Mesothelial cell of epicardium (in vitro differentiated cells): ENCODE measurements at regions not wholly inside any gene's neighbourhood (a gene's known extent, or its start where the extent isn't known, plus 50 kb on each side); places are given as distances from the start of the nearest gene placed in this dataset.

Experiments
- DNase-seq, 2 experiments: peaks; one replicate each; pipeline ENCODE4 v3.0.0; 2021; ENCODE audit warnings: low spot score in 2 of 2; ENCODE audit not compliant: unreplicated experiment in 2 of 2
- H3K27ac Mint-ChIP-seq: 2 replicates; pipeline ENCODE4 v1.8.0; 2021; ENCODE audit warnings: mixed read lengths
- H3K27me3 Mint-ChIP-seq: 2 replicates; pipeline ENCODE4 v1.8.0; 2021; ENCODE audit warnings: low read depth, mixed read lengths
- H3K36me3 Mint-ChIP-seq: 2 replicates; pipeline ENCODE4 v1.8.0; 2021; ENCODE audit warnings: mixed read lengths
- H3K4me1 Mint-ChIP-seq: 2 replicates; pipeline ENCODE4 v1.8.0; 2021; ENCODE audit warnings: mixed read lengths
- H3K4me3 Mint-ChIP-seq: 2 replicates; pipeline ENCODE4 v1.8.0; 2021; ENCODE audit warnings: mild to moderate bottlenecking, moderate library complexity, mixed read lengths
- H3K9me3 Mint-ChIP-seq: 2 replicates; pipeline ENCODE4 v1.8.0; 2021; ENCODE audit warnings: mixed read lengths
- TF ChIP-seq, protein P1 (sequence below): fragments of 200-600 bp; sonication (generic); IDR thresholded peaks from one replicate; pipeline ENCODE4 v1.5.0; 2021; ENCODE audit warnings: antibody characterized with exemption; ENCODE audit not compliant: unreplicated experiment

GRCh38 chr6:71510057-71510713 is 221.6 kb downstream of the OGFRL1 start:
- no peaks in the 10 kb centered on the region for H3K27me3 Mint-ChIP-seq
- H3K9me3 Mint-ChIP-seq: peaks cover under 1% of the 10 kb centered on the region
- H3K4me1 Mint-ChIP-seq: peaks cover 28% of the 10 kb centered on the region
- peak in 1 of 2 experiments; percentile 39 for DNase-seq
- H3K4me3 Mint-ChIP-seq: no peak overlapping the region
- H3K36me3 Mint-ChIP-seq: no peaks in the 10 kb centered on the region
- H3K27ac Mint-ChIP-seq: peak overlapping the region; percentile 27
- TF ChIP-seq, protein P1, sequence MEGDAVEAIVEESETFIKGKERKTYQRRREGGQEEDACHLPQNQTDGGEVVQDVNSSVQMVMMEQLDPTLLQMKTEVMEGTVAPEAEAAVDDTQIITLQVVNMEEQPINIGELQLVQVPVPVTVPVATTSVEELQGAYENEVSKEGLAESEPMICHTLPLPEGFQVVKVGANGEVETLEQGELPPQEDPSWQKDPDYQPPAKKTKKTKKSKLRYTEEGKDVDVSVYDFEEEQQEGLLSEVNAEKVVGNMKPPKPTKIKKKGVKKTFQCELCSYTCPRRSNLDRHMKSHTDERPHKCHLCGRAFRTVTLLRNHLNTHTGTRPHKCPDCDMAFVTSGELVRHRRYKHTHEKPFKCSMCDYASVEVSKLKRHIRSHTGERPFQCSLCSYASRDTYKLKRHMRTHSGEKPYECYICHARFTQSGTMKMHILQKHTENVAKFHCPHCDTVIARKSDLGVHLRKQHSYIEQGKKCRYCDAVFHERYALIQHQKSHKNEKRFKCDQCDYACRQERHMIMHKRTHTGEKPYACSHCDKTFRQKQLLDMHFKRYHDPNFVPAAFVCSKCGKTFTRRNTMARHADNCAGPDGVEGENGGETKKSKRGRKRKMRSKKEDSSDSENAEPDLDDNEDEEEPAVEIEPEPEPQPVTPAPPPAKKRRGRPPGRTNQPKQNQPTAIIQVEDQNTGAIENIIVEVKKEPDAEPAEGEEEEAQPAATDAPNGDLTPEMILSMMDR: no peak

DNA sequence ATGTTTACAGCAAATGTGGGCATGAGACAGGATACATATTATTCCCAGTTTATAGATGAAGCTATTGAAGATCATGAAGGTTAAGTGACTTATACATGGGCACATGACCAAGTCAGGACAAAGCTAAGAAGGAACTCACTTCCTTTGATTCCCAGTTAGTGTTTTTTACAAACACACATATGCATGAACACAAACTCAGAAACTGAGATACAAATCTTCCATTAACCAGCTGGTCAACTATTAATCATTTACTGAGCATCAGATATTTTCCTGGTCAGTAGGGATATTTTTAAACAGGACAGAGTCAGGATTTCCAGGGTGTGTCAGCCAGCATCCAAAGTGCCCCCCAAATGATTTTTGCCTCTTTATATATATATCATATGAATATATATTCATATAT is 222.2 kb downstream of the OGFRL1 start:
- Mint-ChIP-seq H3K36me3 (no peaks in the 10 kb centered on the region), H3K27ac (no peak overlapping the region), H3K27me3 (no peaks in the 10 kb centered on the region), H3K4me3 (no peak overlapping the region), H3K4me1 (peaks cover 28% of the 10 kb centered on the region), H3K9me3 (no peaks in the 10 kb centered on the region)
- TF ChIP-seq, protein P1: no peak
- DNase-seq: no peak

DNA sequence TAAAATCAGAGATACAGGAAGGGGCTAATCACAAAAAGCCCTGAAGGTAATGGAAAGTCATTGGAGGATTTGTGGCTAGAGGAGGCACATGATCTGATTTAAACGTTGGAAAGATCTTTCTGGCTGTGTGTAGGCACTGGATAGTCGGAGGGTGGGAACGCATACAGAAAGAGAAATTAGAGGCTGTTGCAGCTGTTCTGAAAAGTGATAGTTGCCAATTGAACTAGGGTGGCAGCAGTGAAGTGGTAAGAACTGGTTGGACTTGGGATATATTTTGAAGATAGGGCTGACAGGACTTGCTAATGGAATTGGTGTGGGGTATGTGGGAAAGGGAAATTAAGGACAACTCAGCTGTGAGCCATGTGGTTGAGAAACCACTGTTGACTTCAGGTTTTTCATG is 223.6 kb downstream of the OGFRL1 start:
- peaks cover 28% of the 10 kb centered on the region for H3K4me1 Mint-ChIP-seq
- H3K27ac Mint-ChIP-seq: no peak overlapping the region
- no peaks in the 10 kb centered on the region for H3K27me3 Mint-ChIP-seq
- no peaks in the 10 kb centered on the region for H3K9me3 Mint-ChIP-seq
- TF ChIP-seq, protein P1: no peak
- no peak for DNase-seq
- no peak overlapping the region for H3K4me3 Mint-ChIP-seq
- H3K36me3 Mint-ChIP-seq: no peaks in the 10 kb centered on the region

DNA sequence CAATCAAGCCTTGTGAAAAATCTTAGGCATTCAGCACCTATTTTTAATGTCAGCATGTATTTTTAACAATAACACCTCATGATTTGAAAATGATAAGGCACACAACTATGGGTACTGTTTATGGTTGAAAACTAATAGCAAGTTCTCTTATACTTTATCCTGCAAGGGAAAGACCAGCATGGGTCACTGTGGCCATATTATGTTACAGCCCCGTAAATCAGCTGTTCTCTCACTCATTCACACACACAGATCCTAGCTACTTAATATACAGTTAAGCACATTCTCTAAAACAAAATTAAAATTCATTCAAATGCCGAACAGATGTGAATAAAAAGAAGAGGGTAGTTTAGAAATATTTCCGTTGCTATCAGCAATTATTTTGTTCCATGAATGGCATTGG is 224.4 kb downstream of the OGFRL1 start:
- H3K4me3 Mint-ChIP-seq: no peak overlapping the region
- H3K36me3 Mint-ChIP-seq: no peaks in the 10 kb centered on the region
- peaks cover 28% of the 10 kb centered on the region for H3K4me1 Mint-ChIP-seq
- H3K9me3 Mint-ChIP-seq: no peaks in the 10 kb centered on the region
- DNase-seq: no peak
- TF ChIP-seq, protein P1: no peak
- H3K27ac Mint-ChIP-seq: no peak overlapping the region
- H3K27me3 Mint-ChIP-seq: no peaks in the 10 kb centered on the region

DNA sequence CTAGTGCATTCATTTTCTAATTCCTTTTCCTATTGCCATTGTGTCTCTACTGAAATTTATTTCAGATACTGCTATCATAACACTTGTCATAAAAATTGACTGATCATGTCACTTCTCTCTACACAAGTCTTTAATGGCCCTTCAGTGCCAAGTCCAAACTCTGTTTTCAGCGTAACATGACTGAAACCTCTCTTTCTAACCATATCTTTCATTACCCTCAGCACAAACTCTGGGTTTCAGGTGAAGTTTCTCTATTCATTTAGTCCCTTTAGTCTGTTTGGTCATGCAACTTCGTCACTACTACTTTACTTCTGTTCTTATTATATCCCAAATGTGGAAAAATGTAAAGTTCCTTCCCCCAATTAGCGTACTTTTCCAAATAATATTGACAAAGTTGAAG is 234.9 kb downstream of the OGFRL1 start:
- peaks cover 18% of the 10 kb centered on the region for H3K9me3 Mint-ChIP-seq
- H3K4me1 Mint-ChIP-seq: peaks cover 11% of the 10 kb centered on the region
- TF ChIP-seq, protein P1: no peak
- no peaks in the 10 kb centered on the region for H3K27me3 Mint-ChIP-seq
- no peak for DNase-seq
- H3K4me3 Mint-ChIP-seq: no peak overlapping the region
- no peaks in the 10 kb centered on the region for H3K36me3 Mint-ChIP-seq
- no peak overlapping the region for H3K27ac Mint-ChIP-seq

GRCh38 chr6:71524201-71524600 is 235.6 kb downstream of the OGFRL1 start:
- Mint-ChIP-seq H3K36me3 (no peaks in the 10 kb centered on the region), H3K27ac (no peak overlapping the region), H3K27me3 (no peaks in the 10 kb centered on the region), H3K4me1 (peaks cover 14% of the 10 kb centered on the region), H3K9me3 (peaks cover 18% of the 10 kb centered on the region), H3K4me3 (no peak overlapping the region)
- no peak for DNase-seq
- TF ChIP-seq, protein P1: no peak
